ENCODE measurements at regions not wholly inside any gene's neighbourhood (a gene's known extent, or its start where the extent isn't known, plus 50 kb on each side); places are given as distances from the start of the nearest gene placed in this dataset.

DNA sequence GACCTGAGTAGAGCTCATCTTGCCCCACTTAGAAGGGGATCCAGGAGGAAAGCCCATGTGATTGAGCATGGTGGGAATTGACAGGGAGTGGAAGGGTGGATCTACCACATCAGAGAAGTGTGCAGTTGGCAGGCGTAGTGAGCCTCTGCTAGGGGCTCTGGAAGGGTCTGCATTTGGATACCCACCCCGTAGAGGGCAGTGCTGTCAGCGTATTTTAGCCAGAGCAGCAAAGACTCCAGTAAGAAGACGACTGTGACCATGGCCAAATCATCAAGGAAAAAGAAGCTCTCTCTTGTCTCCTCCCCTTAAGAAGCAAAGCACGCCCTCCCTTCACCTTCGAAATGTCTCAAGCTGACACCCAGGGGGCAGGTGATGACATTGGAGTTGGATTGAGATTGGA is 68.8 kb upstream of the INHBA start:
- ATAC-seq (no peak), DNase-seq (no peak)
- TF ChIP-seq, protein P1, sequence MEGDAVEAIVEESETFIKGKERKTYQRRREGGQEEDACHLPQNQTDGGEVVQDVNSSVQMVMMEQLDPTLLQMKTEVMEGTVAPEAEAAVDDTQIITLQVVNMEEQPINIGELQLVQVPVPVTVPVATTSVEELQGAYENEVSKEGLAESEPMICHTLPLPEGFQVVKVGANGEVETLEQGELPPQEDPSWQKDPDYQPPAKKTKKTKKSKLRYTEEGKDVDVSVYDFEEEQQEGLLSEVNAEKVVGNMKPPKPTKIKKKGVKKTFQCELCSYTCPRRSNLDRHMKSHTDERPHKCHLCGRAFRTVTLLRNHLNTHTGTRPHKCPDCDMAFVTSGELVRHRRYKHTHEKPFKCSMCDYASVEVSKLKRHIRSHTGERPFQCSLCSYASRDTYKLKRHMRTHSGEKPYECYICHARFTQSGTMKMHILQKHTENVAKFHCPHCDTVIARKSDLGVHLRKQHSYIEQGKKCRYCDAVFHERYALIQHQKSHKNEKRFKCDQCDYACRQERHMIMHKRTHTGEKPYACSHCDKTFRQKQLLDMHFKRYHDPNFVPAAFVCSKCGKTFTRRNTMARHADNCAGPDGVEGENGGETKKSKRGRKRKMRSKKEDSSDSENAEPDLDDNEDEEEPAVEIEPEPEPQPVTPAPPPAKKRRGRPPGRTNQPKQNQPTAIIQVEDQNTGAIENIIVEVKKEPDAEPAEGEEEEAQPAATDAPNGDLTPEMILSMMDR (IDR thresholded peaks at IDR 0.05), result no peak
- no peaks in the 10 kb centered on the region for H3K27me3 ChIP-seq (ENCODE audit: low read depth)
- H3K4me3 ChIP-seq, result no peak overlapping the region
- intact Hi-C loops (cut with DNase I), result no loop called here
- no peaks in the 10 kb centered on the region for H3K36me3 ChIP-seq
- no peaks in the 10 kb centered on the region for H3K4me1 ChIP-seq
- H3K27ac ChIP-seq, result no peak overlapping the region
- no peaks in the 10 kb centered on the region for H3K9me3 ChIP-seq

DNA sequence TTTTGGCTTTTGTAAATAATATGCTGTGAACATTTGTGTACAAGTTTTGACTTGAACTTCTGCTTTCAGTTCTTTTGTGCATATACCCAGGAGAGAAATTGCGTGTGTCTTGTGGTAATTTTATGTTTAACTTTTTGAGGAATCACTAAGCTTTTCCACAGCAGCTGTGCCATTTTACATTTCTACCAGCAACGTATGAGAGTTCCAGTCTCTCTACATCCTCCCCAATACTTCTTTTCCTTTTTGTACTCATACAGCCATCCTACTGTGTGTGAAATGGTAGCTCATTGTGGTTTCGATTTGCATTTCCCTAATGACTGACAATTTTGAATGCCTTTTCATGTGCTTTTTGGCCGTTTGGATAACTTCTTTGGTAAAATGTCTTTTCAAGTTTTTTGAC is 66.3 kb upstream of the INHBA start:
- no peaks in the 10 kb centered on the region for H3K27me3 ChIP-seq (ENCODE audit: low read depth)
- no peak overlapping the region for H3K27ac ChIP-seq
- intact Hi-C loops (cut with DNase I), result no loop called here
- no peak overlapping the region for H3K4me3 ChIP-seq
- H3K36me3 ChIP-seq, result no peaks in the 10 kb centered on the region
- no peaks in the 10 kb centered on the region for H3K4me1 ChIP-seq
- no peak for ATAC-seq
- no peaks in the 10 kb centered on the region for H3K9me3 ChIP-seq
- no peak for DNase-seq
- TF ChIP-seq, protein P1 (IDR thresholded peaks at IDR 0.05), result no peak

DNA sequence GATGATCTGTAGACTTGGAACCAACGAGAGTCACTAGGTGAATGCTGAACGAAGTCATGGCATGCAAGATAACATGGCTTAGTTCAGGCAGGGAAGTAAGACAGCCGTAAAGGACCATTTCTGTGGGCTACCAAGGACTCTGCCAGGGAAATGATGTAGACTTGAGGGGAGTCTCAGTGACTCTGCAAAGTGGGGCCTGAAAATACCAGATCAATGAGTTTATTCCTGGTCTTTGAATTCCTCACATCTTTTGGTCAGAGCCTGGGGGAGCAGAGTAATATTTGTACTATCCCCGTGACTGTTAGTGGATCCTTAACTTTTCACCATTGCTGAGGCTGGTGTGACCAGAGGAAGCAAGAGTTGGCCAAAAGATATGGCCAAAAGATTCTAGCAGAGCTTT is 60.7 kb upstream of the INHBA start:
- DNase-seq, result no peak
- Histone ChIP-seq H3K4me1 (no peaks in the 10 kb centered on the region), H3K4me3 (no peak overlapping the region), H3K27me3 (ENCODE audit: low read depth) (no peaks in the 10 kb centered on the region), H3K36me3 (no peaks in the 10 kb centered on the region), H3K9me3 (no peaks in the 10 kb centered on the region), H3K27ac (no peak overlapping the region)
- TF ChIP-seq, protein P1 (IDR thresholded peaks at IDR 0.05), result no peak
- ATAC-seq, result no peak
- intact Hi-C loops (cut with DNase I), result no loop called here

DNA sequence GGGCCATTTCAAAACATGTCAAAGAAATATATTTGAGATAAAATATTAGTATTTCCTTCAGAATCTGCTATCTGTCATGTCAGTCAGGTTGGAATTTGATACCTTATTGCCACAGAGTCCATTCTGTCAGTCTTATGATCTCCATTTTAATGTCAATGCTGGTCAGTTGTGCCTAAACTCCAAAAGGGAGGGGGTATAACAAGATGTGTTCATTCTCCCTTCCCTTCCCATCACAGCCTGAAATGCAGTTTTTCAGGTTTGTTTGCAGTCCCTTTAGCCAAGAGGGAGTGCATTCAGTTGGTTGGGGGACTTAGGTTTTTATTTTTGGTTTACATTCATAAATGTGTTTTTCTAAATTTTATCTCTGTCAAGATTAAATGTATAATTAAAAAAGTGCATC is 59.8 kb upstream of the INHBA start:
- ATAC-seq (no peak), DNase-seq (no peak)
- H3K27me3 ChIP-seq (ENCODE audit: low read depth), result no peaks in the 10 kb centered on the region
- H3K9me3 ChIP-seq, result no peaks in the 10 kb centered on the region
- H3K27ac ChIP-seq, result no peak overlapping the region
- no peaks in the 10 kb centered on the region for H3K36me3 ChIP-seq
- intact Hi-C loops (cut with DNase I), result no loop called here
- no peak overlapping the region for H3K4me3 ChIP-seq
- TF ChIP-seq, protein P1 (IDR thresholded peaks at IDR 0.05), result no peak
- H3K4me1 ChIP-seq, result no peaks in the 10 kb centered on the region

DNA sequence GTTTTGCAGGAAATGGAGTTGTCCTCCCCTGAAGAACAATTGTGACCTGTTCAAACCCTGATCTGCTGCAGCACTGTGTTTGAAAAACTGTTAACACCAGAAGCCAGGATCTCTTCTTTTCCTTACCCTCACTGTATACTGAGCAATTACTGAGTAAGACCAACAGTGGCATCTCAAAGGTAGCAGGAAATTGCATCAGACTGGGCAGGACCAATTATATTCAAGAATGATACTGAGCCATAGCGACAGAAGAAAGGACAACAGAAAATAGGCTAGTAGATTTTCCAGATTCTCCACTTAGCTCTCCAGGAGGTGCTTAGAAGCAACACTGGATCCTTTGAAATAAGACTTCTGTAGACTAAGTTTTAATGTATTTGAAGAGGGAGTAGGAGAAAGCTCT is 57.4 kb upstream of the INHBA start:
- Histone ChIP-seq H3K9me3 (peaks cover 9% of the 10 kb centered on the region), H3K27ac (no peak overlapping the region), H3K27me3 (ENCODE audit: low read depth) (no peaks in the 10 kb centered on the region), H3K4me1 (no peaks in the 10 kb centered on the region), H3K4me3 (no peak overlapping the region), H3K36me3 (no peaks in the 10 kb centered on the region)
- intact Hi-C loops (cut with DNase I), result no loop called here
- no peak for DNase-seq
- ATAC-seq, result no peak
- TF ChIP-seq, protein P1 (IDR thresholded peaks at IDR 0.05), result no peak

DNA sequence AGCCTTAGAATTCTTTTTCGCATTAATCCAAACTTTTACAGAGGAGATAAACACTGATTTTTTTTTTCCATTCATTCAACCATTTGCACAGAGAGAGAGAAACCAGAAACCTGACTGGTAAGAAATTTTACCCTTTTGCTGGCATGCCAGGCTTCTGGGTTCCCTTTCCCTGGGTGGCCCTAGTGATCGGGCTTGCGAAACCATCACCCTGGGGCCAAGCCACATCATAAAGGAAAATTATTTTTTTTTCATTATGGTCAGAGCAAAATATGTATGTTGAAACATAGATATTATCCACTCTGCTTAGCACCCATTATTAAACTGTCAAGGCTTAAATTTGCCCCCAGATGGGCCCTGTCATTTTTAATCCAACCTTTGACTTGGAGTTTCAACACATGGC is 55.4 kb upstream of the INHBA start:
- no peak for ATAC-seq
- Histone ChIP-seq H3K4me3 (no peak overlapping the region), H3K27me3 (ENCODE audit: low read depth) (no peaks in the 10 kb centered on the region), H3K36me3 (no peaks in the 10 kb centered on the region), H3K9me3 (peaks cover 15% of the 10 kb centered on the region), H3K4me1 (no peaks in the 10 kb centered on the region), H3K27ac (no peak overlapping the region)
- TF ChIP-seq, protein P1 (IDR thresholded peaks at IDR 0.05), result no peak
- no peak for DNase-seq
- intact Hi-C loops (cut with DNase I), result no loop called here
